SK-N-SH treated with all-trans-retinoic acid at 6 μM for 48 hours (cell line): ENCODE measurements at regions not wholly inside any gene's neighbourhood (a gene's known extent, or its start where the extent isn't known, plus 50 kb on each side); places are given as distances from the start of the nearest gene placed in this dataset.

ENCODE experiments used
- ARNTL ChIP-seq: fragments of 450-650 bp; formaldehyde crosslinking; IDR thresholded peaks from 2 replicates; pipeline ENCODE4 v1.5.0; 2020; ENCODE audit warnings: low read depth, mild to moderate bottlenecking, moderate library complexity, borderline replicate concordance
- BACH2 ChIP-seq: fragments of 250-450 bp; sonication (Bioruptor Pico); IDR thresholded peaks from 2 replicates; pipeline ENCODE4 v1.9.0; 2021; ENCODE audit warnings: mild to moderate bottlenecking, borderline replicate concordance
- CSDC2 ChIP-seq: fragments of 250-450 bp; sonication (Bioruptor Pico); IDR thresholded peaks from 2 replicates; pipeline ENCODE4 v1.5.0; 2020; ENCODE audit warnings: mild to moderate bottlenecking, moderate library complexity
- GLIS3 ChIP-seq: fragments of 250-450 bp; sonication (Bioruptor Pico); IDR thresholded peaks from 2 replicates; pipeline ENCODE4 v1.5.0; 2020; ENCODE audit warnings: mild to moderate bottlenecking, moderate library complexity
- ZC3H10 ChIP-seq: fragments of 250-450 bp; sonication (Bioruptor Pico); IDR thresholded peaks from 2 replicates; pipeline ENCODE4 v1.5.1; 2021; ENCODE audit warnings: mild to moderate bottlenecking, moderate library complexity
- ZFP3 ChIP-seq: fragments of 250-450 bp; sonication (Bioruptor Pico); IDR thresholded peaks from 2 replicates; pipeline ENCODE4 v1.5.0; 2020; ENCODE audit warnings: mild to moderate bottlenecking, moderate library complexity
- ZFP30 ChIP-seq: fragments of 450-650 bp; formaldehyde crosslinking; IDR thresholded peaks from 2 replicates; pipeline ENCODE4 v1.5.0; 2022; ENCODE audit warnings: mild to moderate bottlenecking, moderate library complexity
- ZNF565 ChIP-seq: fragments of 450-650 bp; formaldehyde crosslinking; conservative IDR thresholded peaks from 2 replicates; pipeline ENCODE4 v1.5.0; 2020; ENCODE audit warnings: low read depth, mild to moderate bottlenecking, moderate library complexity
- ZNF70 ChIP-seq: fragments of 450-650 bp; formaldehyde crosslinking; IDR thresholded peaks from 2 replicates; pipeline ENCODE4 v1.5.0; 2020; ENCODE audit warnings: mild to moderate bottlenecking, moderate library complexity
- TF ChIP-seq, protein P1 (sequence below): fragments of 250-450 bp; sonication (Bioruptor Pico); IDR thresholded peaks from 2 replicates; pipeline ENCODE4 v1.8.0; 2020; ENCODE audit warnings: mild to moderate bottlenecking, moderate library complexity, borderline replicate concordance

DNA sequence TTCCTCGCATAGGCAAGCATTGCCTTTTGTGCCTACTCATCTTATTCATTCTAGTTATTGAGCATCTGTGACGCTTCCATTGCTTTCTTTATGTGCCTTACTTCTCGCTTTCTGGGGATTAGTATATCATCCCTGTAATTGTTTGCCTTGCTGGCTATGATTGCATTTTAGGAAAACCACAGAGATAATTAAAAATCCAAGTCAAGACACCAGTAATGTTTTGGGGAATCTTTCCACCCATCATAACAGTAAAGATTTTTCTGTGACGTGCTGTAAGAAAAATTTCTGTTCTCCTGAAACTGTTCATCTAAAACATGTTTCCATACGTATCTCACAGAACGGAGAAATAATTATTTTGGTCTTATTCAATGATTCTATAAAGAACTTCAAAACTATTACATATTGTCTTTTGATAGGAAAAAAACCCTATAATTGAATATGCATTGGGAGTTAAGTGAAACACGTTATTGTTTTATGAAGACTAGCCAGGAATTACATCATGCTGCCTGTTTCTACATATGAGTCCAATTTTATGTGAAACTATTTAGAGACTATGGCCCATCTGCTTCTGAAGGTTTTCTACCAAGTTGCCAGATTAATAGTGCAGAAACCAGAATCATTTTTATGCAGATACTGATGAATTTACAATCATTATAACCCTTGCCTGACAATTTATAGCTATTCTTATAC, 133.7 kb upstream of the FIBIN start:
- TF ChIP-seq CSDC2 (CRISPR knock-in tag), result no peak
- TF ChIP-seq, protein P1, sequence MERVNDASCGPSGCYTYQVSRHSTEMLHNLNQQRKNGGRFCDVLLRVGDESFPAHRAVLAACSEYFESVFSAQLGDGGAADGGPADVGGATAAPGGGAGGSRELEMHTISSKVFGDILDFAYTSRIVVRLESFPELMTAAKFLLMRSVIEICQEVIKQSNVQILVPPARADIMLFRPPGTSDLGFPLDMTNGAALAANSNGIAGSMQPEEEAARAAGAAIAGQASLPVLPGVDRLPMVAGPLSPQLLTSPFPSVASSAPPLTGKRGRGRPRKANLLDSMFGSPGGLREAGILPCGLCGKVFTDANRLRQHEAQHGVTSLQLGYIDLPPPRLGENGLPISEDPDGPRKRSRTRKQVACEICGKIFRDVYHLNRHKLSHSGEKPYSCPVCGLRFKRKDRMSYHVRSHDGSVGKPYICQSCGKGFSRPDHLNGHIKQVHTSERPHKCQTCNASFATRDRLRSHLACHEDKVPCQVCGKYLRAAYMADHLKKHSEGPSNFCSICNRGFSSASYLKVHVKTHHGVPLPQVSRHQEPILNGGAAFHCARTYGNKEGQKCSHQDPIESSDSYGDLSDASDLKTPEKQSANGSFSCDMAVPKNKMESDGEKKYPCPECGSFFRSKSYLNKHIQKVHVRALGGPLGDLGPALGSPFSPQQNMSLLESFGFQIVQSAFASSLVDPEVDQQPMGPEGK (CRISPR knock-in tag), result no peak
- TF ChIP-seq ZNF565, result no peak
- no peak for TF ChIP-seq ARNTL (CRISPR knock-in tag)
- TF ChIP-seq BACH2 (CRISPR knock-in tag), result no peak
- no peak for TF ChIP-seq ZC3H10
- TF ChIP-seq ZFP30 (CRISPR knock-in tag), result no peak
- TF ChIP-seq ZNF70 (CRISPR knock-in tag), result no peak
- TF ChIP-seq GLIS3, result no peak
- no peak for TF ChIP-seq ZFP3
